ENCODE measurements at regions not wholly inside any gene's neighbourhood (a gene's known extent, or its start where the extent isn't known, plus 50 kb on each side); places are given as distances from the start of the nearest gene placed in this dataset.

DNA sequence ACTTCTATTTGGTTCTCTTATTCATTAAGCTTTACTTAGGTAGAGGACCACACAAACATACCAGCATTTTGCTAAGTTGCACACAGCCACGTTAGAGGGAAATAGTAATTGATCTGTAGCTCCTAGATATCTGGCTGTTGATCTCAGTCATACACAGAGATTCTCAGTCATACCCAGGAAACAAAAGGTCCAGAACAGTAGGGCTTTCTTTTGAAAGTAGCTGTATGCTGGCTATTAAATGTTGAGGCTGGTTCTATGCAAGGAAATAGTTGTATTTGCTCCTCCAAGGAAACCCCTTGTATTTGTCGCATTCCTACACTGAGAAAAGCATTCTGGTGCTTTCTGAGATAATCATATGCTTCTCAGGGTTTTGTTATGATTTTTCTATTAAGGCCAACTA lies 523.8 kb downstream of the SOX2 start:
- Histone ChIP-seq H3K27me3 (replicated peaks; ENCODE audit: control insufficient read depth, insufficient read depth, low read length) (no peaks in the 10 kb centered on the region), H3K36me3 (ENCODE audit: control insufficient read depth, insufficient read depth, low read length) (no peaks in the 10 kb centered on the region), H3K4me3 (replicated peaks; ENCODE audit: low read depth, low read length) (no peak overlapping the region)
- DNase-seq (ENCODE audit: extremely low read depth, insufficient read length): no peak
- TF ChIP-seq, protein P1, sequence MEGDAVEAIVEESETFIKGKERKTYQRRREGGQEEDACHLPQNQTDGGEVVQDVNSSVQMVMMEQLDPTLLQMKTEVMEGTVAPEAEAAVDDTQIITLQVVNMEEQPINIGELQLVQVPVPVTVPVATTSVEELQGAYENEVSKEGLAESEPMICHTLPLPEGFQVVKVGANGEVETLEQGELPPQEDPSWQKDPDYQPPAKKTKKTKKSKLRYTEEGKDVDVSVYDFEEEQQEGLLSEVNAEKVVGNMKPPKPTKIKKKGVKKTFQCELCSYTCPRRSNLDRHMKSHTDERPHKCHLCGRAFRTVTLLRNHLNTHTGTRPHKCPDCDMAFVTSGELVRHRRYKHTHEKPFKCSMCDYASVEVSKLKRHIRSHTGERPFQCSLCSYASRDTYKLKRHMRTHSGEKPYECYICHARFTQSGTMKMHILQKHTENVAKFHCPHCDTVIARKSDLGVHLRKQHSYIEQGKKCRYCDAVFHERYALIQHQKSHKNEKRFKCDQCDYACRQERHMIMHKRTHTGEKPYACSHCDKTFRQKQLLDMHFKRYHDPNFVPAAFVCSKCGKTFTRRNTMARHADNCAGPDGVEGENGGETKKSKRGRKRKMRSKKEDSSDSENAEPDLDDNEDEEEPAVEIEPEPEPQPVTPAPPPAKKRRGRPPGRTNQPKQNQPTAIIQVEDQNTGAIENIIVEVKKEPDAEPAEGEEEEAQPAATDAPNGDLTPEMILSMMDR (IDR thresholded peaks at IDR 0.05; ENCODE audit: insufficient read depth, low read length, poor library complexity, severe bottlenecking): no peak

DNA sequence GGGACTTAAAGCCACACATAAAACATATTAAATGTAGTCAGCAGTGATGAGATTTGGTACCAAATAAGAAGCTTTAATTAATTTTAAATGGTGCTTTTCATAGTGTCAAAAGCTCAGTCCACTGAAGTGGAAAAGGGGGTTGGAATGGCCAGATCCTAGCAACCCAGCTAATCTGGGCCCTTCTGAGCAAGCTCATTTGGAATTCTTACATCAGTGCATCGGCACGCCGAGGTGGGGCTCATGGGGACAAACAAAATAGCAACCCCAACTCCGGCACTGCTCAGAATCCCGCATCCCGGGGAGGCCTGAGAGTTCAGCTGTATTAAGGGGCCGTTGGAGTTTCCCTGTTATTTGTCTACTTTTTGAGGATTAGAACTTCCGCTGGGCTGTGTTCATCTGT lies 526.4 kb downstream of the SOX2 start:
- TF ChIP-seq, protein P1 (IDR thresholded peaks at IDR 0.05; ENCODE audit: insufficient read depth, low read length, poor library complexity, severe bottlenecking): no peak
- no peaks in the 10 kb centered on the region for H3K27me3 ChIP-seq (replicated peaks; ENCODE audit: control insufficient read depth, insufficient read depth, low read length)
- no peak for DNase-seq (ENCODE audit: extremely low read depth, insufficient read length)
- H3K36me3 ChIP-seq (ENCODE audit: control insufficient read depth, insufficient read depth, low read length): no peaks in the 10 kb centered on the region
- no peak overlapping the region for H3K4me3 ChIP-seq (replicated peaks; ENCODE audit: low read depth, low read length)

DNA sequence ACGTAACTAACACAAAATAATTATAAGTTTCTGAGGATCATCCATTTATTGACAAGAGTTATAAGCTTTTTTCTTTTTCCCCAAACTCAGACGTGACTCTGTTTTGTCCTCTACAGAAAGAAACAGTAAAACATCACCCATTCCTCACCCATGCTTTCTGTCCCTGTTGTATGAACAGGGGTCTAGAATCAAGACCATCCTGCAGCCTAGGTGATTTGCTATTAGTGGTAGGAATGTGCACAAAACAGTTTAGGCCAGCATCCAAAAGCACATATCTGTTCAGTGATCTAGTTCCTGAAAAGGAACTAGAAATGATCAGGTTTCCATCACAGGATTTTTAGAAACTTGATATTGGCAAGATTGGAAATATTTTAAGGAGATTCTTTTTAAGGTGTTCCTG lies 527.6 kb downstream of the SOX2 start:
- DNase-seq (ENCODE audit: extremely low read depth, insufficient read length): no peak
- Histone ChIP-seq H3K36me3 (ENCODE audit: control insufficient read depth, insufficient read depth, low read length) (no peaks in the 10 kb centered on the region), H3K27me3 (replicated peaks; ENCODE audit: control insufficient read depth, insufficient read depth, low read length) (no peaks in the 10 kb centered on the region), H3K4me3 (replicated peaks; ENCODE audit: low read depth, low read length) (no peak overlapping the region)
- TF ChIP-seq, protein P1 (IDR thresholded peaks at IDR 0.05; ENCODE audit: insufficient read depth, low read length, poor library complexity, severe bottlenecking): no peak

DNA sequence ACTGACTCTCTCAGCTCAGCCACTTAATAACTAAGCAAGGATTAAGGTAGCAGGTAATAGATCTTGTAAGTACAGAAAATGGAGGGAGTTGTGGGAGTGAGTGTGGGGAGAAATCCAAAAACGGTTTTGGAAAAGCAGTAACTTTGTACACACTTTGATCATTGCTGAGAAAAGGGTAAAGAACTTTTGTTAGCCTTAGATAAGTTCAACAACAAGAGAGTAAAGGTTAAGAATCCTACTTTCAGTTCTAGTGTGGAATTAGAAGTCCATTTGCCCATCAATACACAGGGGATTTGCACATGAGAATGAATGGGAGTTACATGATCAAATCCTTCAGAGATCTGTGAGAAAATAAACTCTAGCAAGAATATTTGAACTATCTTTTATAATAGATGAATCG lies 528.7 kb downstream of the SOX2 start:
- TF ChIP-seq, protein P1 (IDR thresholded peaks at IDR 0.05; ENCODE audit: insufficient read depth, low read length, poor library complexity, severe bottlenecking): no peak
- no peak for DNase-seq (ENCODE audit: extremely low read depth, insufficient read length)

DNA sequence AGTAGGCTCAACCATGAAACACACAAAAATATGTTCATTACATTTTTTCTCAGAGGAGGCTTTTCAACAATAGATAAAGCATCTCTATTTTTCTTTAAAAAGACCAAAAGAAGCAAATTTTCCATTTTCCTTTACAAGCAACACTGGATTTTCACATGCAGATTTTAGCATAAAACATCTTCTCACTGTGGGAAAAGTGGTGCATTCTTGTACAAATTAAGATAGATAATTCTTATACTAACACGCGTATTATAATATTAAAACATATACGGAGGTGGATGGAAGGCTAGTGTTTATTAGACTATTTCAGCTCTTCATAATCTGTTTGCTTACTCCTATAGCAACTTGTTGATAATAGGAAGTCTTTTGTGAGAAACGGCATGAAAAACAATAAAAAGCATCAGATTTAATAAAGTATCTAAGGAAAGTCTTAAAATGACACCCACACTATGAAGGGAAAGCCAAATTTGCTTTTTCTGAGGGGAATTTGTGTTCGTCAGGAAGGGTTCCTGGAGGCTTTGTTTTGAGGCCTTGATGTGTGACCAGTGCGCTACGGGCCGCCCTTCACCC lies 529.6 kb downstream of the SOX2 start:
- TF ChIP-seq, protein P1 (IDR thresholded peaks at IDR 0.05; ENCODE audit: insufficient read depth, low read length, poor library complexity, severe bottlenecking): no peak
- Histone ChIP-seq H3K27me3 (replicated peaks; ENCODE audit: control insufficient read depth, insufficient read depth, low read length) (no peaks in the 10 kb centered on the region), H3K36me3 (ENCODE audit: control insufficient read depth, insufficient read depth, low read length) (no peaks in the 10 kb centered on the region), H3K4me3 (replicated peaks; ENCODE audit: low read depth, low read length) (no peak overlapping the region)
- no peak for DNase-seq (ENCODE audit: extremely low read depth, insufficient read length)

More for the DNA sequence above, 528.7 kb downstream of the SOX2 start:
- Histone ChIP-seq H3K27me3 (replicated peaks; ENCODE audit: control insufficient read depth, insufficient read depth, low read length) (no peaks in the 10 kb centered on the region), H3K36me3 (ENCODE audit: control insufficient read depth, insufficient read depth, low read length) (no peaks in the 10 kb centered on the region), H3K4me3 (replicated peaks; ENCODE audit: low read depth, low read length) (no peak overlapping the region)
